Esophagus squamous epithelium (tissue), 4 donors: ENCODE measurements at regions not wholly inside any gene's neighbourhood (a gene's known extent, or its start where the extent isn't known, plus 50 kb on each side); places are given as distances from the start of the nearest gene placed in this dataset.

ENCODE experiments used
- POLR2A ChIP-seq, 4 donors: fragments of 450-650 bp; IDR thresholded peaks; one replicate each; pipeline ENCODE4 v1.6.1; 2017; ENCODE audit warnings: antibody characterized with exemption in 4 of 4, mild to moderate bottlenecking in 4 of 4, moderate library complexity in 3 of 4
- TF ChIP-seq, protein P1 (sequence below), 6 experiments: fragments of 450-650 bp in 4 of 6; fragments of 200-600 bp in 2 of 6; sonication (generic) in 2 of 6; IDR thresholded peaks; one replicate each; pipeline ENCODE4 v1.5.1; 2016 to 2019; ENCODE audit warnings: antibody characterized with exemption in 6 of 6, mild to moderate bottlenecking in 4 of 6, moderate library complexity in 4 of 6

DNA sequence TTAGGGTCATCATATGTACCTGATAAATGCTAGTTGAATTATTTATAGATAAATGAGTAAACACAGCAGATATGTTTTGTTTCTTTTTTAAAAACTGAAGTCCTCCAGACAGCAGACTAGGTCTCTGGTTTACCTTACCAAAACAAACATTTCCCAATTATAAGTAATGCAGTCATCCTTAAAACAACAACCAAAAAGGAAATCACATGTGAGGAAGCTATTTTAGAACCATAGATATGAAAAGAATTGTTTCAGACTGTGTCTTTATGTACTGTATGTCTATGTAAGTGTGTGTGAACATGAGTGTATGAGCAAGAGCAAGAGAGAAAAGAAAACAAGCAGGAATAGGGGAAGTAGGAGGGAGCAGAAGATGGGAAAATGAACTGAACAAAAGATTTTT, 441.0 kb downstream of the CPS1 start:
- TF ChIP-seq POLR2A (IDR thresholded peaks at IDR 0.05) = no peak
- TF ChIP-seq, protein P1, sequence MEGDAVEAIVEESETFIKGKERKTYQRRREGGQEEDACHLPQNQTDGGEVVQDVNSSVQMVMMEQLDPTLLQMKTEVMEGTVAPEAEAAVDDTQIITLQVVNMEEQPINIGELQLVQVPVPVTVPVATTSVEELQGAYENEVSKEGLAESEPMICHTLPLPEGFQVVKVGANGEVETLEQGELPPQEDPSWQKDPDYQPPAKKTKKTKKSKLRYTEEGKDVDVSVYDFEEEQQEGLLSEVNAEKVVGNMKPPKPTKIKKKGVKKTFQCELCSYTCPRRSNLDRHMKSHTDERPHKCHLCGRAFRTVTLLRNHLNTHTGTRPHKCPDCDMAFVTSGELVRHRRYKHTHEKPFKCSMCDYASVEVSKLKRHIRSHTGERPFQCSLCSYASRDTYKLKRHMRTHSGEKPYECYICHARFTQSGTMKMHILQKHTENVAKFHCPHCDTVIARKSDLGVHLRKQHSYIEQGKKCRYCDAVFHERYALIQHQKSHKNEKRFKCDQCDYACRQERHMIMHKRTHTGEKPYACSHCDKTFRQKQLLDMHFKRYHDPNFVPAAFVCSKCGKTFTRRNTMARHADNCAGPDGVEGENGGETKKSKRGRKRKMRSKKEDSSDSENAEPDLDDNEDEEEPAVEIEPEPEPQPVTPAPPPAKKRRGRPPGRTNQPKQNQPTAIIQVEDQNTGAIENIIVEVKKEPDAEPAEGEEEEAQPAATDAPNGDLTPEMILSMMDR (IDR thresholded peaks at IDR 0.05) = no peak
